Right lobe of liver (tissue), 6 donors: ENCODE measurements at regions not wholly inside any gene's neighbourhood (a gene's known extent, or its start where the extent isn't known, plus 50 kb on each side); places are given as distances from the start of the nearest gene placed in this dataset.

ENCODE experiments used
- ATAC-seq, 4 donors: fragments of 200-7000 bp; cut with Tn5 transposase; one replicate each; pipeline ENCODE4 v1.9.1; 2020; ENCODE audit warnings: mild to moderate bottlenecking in 4 of 4, moderate library complexity in 4 of 4
- DNase-seq, 3 donors: peaks; one replicate each; pipeline ENCODE4 v3.0.0-alpha.2; 2020
- H3K27ac ChIP-seq, 3 donors: fragments of 200-600 bp; one replicate each; pipeline ENCODE4 v1.8.0; 2022
- H3K27me3 ChIP-seq, 2 donors: fragments of 200-600 bp; one replicate each; pipeline ENCODE4 v1.8.0; 2022
- H3K36me3 ChIP-seq, 4 donors: fragments of 200-600 bp; sonication (generic) in 1 of 4; one replicate each; pipeline versions ENCODE4 v1.5.1 to v1.8.0; 2017 to 2022; ENCODE audit warnings: control low read depth in 1 of 4
- H3K4me1 ChIP-seq, 4 donors: fragments of 200-600 bp; sonication (generic) in 1 of 4; one replicate each; pipeline versions ENCODE4 v1.5.1 to v1.8.0; 2017 to 2022; ENCODE audit warnings: control low read depth in 1 of 4
- H3K4me3 ChIP-seq, 3 donors: fragments of 200-600 bp; one replicate each; pipeline ENCODE4 v1.8.0; 2022
- H3K9me3 ChIP-seq, 4 donors: fragments of 200-600 bp; sonication (generic) in 1 of 4; one replicate each; pipeline versions ENCODE4 v1.5.1 to v1.8.0; 2017 to 2022; ENCODE audit warnings: control low read depth in 1 of 4
- POLR2A ChIP-seq: fragments of 450-650 bp; IDR thresholded peaks from one replicate; pipeline ENCODE4 v1.6.1; 2017; ENCODE audit warnings: antibody characterized with exemption, mild to moderate bottlenecking
- WGBS: methylation state at CpG from one replicate; pipeline ENCODE4 v1.1.6; 2018; ENCODE audit warnings: low coverage, low lambda C conversion rate; ENCODE audit not compliant: insufficient coverage; ENCODE audit errors: missing lambda C conversion rate; 5-methylcytosine and 5-hydroxymethylcytosine counted together
- intact Hi-C, 2 donors: fragments of 100-400 bp; cut with DNase I; formaldehyde crosslinking; loops; one replicate each; pipeline versions ENCODE4 v1.11.2 to v1.14.1; 2022
- TF ChIP-seq, protein P1 (sequence below), 4 donors: fragments of 200-600 bp in 3 of 4; fragments of 450-650 bp in 1 of 4; IDR thresholded peaks; one replicate each; pipeline versions ENCODE4 v1.5.1 to v1.8.0; 2016 to 2022; ENCODE audit warnings: antibody characterized with exemption in 4 of 4, mild to moderate bottlenecking in 2 of 4
- donor health status: DM: no; HTN: yes; CAD: no.
- donor health status: DM: no; HTN: no; CAD: no.
- donor health status: DM: no; HTN: no; CAD: no.
- donor health status: DM: no; HTN: yes; CAD: no.
- donor health status: DM: no; HTN: yes; CAD: no.

DNA sequence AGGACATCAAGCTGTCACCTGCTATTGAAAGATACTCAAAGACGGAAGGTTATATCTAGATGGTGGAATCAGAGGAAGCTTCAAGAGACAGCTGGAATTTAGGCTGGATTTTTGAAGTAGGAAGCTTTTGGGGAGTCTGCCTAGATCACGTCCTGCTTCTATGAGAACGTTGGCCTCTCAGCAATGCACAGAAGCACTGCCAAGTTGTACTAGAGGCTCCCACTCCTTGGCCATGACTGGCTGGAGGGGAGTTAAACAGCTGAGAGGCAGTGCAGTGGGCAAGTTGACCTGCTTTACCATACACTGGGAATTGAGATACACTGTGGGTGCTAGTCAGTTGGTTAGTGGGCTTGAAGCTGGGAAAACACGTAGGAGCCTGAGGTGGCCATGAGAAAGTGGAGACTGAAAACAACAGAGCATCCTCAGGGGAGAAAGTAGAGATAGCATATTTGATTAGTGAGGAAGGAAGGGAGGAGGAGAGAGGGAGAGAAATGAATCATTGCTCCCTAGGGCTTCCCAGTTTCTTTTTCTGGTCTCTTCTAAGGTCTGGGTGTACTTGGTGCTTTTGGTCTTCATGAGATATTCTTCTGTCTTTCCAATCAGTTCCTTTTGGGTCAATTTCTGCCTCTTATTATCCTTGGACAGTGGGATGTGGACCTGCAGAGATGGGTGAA lies 110.8 kb downstream of the EMP1 start:
- Histone ChIP-seq H3K9me3 (no peaks in the 10 kb centered on the region), H3K27ac (no peak overlapping the region), H3K36me3 (no peaks in the 10 kb centered on the region), H3K4me3 (no peak overlapping the region), H3K27me3 (no peaks in the 10 kb centered on the region), H3K4me1 (no peaks in the 10 kb centered on the region)
- intact Hi-C loops, result no loop called here
- ATAC-seq, result no peak
- no peak for DNase-seq
- TF ChIP-seq, protein P1, sequence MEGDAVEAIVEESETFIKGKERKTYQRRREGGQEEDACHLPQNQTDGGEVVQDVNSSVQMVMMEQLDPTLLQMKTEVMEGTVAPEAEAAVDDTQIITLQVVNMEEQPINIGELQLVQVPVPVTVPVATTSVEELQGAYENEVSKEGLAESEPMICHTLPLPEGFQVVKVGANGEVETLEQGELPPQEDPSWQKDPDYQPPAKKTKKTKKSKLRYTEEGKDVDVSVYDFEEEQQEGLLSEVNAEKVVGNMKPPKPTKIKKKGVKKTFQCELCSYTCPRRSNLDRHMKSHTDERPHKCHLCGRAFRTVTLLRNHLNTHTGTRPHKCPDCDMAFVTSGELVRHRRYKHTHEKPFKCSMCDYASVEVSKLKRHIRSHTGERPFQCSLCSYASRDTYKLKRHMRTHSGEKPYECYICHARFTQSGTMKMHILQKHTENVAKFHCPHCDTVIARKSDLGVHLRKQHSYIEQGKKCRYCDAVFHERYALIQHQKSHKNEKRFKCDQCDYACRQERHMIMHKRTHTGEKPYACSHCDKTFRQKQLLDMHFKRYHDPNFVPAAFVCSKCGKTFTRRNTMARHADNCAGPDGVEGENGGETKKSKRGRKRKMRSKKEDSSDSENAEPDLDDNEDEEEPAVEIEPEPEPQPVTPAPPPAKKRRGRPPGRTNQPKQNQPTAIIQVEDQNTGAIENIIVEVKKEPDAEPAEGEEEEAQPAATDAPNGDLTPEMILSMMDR (IDR thresholded peaks at IDR 0.05), result no peak
- TF ChIP-seq POLR2A, result no peak
- WGBS, result 48% methylated on average over 3 of the region's 4 CpGs

DNA sequence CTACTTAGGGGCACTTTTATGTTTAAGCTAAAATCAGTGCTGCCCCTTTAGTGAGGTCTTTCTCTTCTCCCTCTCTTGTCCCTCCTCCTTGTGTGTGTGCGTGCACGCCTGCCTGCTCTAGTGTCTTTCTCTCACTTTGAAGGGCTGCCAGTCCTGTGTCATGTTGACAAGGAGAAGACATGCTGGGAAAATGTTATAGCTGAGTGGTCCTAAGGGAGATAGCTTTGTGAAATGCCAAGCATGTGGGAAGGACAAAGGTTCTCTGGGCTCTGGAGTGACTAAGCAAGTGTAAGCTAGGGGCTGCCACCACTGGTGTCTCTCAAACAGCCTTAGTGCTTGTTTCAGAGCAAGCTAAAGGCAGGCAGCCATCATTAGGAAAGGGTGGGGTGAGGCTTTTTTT lies 108.4 kb downstream of the EMP1 start:
- WGBS, result 67% methylated on average over 2 of the region's 2 CpGs
- Histone ChIP-seq H3K9me3 (no peaks in the 10 kb centered on the region), H3K4me3 (no peak overlapping the region), H3K27ac (no peak overlapping the region), H3K27me3 (no peaks in the 10 kb centered on the region), H3K4me1 (no peaks in the 10 kb centered on the region), H3K36me3 (no peaks in the 10 kb centered on the region)
- intact Hi-C loops, result no loop called here
- DNase-seq (no peak), ATAC-seq (no peak)
- TF ChIP-seq POLR2A, result no peak
- TF ChIP-seq, protein P1 (IDR thresholded peaks at IDR 0.05), result no peak

DNA sequence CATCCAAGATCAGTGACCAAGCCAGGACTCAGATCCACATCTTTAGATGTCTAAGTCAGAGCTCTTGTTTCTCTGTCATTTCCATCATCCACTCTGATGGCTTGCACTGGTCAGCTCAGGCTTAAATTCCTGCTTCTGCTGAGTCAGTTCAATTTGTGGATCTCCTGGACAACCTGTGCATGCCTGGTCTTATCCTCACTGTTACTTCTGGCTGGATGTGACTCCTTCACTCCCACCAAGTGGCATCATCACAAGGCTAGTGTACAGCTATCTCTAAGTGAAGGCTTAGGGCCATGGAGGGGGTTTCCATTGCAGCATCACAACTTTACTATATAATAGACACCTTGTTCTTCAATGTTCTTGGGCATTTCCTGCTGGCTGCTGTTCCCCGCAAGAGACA lies 102.9 kb downstream of the EMP1 start:
- DNase-seq, result no peak
- no peak overlapping the region for H3K27ac ChIP-seq
- TF ChIP-seq, protein P1 (IDR thresholded peaks at IDR 0.05), result no peak
- no peak for TF ChIP-seq POLR2A
- no peaks in the 10 kb centered on the region for H3K27me3 ChIP-seq
- no peaks in the 10 kb centered on the region for H3K36me3 ChIP-seq
- no peak for ATAC-seq
- WGBS, result 56% methylated on average over 1 of the region's 1 CpG
- H3K4me1 ChIP-seq, result no peaks in the 10 kb centered on the region
- intact Hi-C loops, result no loop called here
- H3K4me3 ChIP-seq, result no peak overlapping the region
- H3K9me3 ChIP-seq, result no peaks in the 10 kb centered on the region

DNA sequence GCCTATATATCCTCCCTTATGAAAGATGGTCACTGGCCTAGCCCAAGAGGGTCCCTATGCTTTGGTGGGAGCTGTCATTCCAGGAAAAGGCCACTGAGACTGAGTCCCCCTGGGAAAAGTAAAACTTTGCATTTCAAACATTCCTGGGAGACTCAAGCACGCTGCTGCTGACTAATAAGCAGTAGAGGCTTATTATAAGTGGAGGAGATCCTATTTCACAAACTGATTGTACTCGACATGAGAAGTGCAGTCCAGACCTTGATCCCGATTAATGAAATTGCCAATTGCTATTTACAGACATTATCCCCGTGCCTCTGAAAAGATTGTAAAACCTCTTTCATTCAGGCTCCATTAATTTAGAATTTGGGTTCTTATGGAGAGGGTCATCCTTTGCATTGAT lies 96.6 kb downstream of the EMP1 start:
- no peak for DNase-seq
- TF ChIP-seq, protein P1 (IDR thresholded peaks at IDR 0.05), result no peak
- TF ChIP-seq POLR2A, result no peak
- Histone ChIP-seq H3K4me1 (no peaks in the 10 kb centered on the region), H3K27me3 (no peaks in the 10 kb centered on the region), H3K9me3 (no peaks in the 10 kb centered on the region), H3K4me3 (no peak overlapping the region), H3K27ac (no peak overlapping the region), H3K36me3 (no peaks in the 10 kb centered on the region)
- WGBS, result 87% methylated on average over 4 of the region's 4 CpGs
- intact Hi-C loops, result no loop called here
- no peak for ATAC-seq
